ENCODE measurements at regions not wholly inside any gene's neighbourhood (a gene's known extent, or its start where the extent isn't known, plus 50 kb on each side); places are given as distances from the start of the nearest gene placed in this dataset.

- TF ChIP-seq CTCF (IDR thresholded peaks at IDR 0.05; ENCODE audit: low read depth, low read length, missing input control) (no peak), YY1 (IDR thresholded peaks at IDR 0.05) (no peak), NR2F2 (IDR thresholded peaks at IDR 0.05) (peak; percentile 72), RAD21 (IDR thresholded peaks at IDR 0.05) (peak; percentile 17 to 25), EGR1 (IDR thresholded peaks at IDR 0.05; ENCODE audit: low read depth in 2 of 2) (no peak), TAF1 (conservative IDR thresholded peaks at IDR 0.05) (no peak), RXRA (IDR thresholded peaks at IDR 0.05) (no peak), ATF3 (IDR thresholded peaks at IDR 0.05) (no peak)
- TF ChIP-seq, protein P1, sequence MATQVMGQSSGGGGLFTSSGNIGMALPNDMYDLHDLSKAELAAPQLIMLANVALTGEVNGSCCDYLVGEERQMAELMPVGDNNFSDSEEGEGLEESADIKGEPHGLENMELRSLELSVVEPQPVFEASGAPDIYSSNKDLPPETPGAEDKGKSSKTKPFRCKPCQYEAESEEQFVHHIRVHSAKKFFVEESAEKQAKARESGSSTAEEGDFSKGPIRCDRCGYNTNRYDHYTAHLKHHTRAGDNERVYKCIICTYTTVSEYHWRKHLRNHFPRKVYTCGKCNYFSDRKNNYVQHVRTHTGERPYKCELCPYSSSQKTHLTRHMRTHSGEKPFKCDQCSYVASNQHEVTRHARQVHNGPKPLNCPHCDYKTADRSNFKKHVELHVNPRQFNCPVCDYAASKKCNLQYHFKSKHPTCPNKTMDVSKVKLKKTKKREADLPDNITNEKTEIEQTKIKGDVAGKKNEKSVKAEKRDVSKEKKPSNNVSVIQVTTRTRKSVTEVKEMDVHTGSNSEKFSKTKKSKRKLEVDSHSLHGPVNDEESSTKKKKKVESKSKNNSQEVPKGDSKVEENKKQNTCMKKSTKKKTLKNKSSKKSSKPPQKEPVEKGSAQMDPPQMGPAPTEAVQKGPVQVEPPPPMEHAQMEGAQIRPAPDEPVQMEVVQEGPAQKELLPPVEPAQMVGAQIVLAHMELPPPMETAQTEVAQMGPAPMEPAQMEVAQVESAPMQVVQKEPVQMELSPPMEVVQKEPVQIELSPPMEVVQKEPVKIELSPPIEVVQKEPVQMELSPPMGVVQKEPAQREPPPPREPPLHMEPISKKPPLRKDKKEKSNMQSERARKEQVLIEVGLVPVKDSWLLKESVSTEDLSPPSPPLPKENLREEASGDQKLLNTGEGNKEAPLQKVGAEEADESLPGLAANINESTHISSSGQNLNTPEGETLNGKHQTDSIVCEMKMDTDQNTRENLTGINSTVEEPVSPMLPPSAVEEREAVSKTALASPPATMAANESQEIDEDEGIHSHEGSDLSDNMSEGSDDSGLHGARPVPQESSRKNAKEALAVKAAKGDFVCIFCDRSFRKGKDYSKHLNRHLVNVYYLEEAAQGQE (IDR thresholded peaks at IDR 0.05) = no peak
- TF ChIP-seq, protein P2, sequence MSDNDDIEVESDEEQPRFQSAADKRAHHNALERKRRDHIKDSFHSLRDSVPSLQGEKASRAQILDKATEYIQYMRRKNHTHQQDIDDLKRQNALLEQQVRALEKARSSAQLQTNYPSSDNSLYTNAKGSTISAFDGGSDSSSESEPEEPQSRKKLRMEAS (IDR thresholded peaks at IDR 0.05) = no peak
Observed at GRCh38 chr11:112655371-112655770, 305.8 kb upstream of the NCAM1 start.

Measured in liver (tissue), 3 donors.